HG03342 (cell line): ENCODE measurements at regions not wholly inside any gene's neighbourhood (a gene's known extent, or its start where the extent isn't known, plus 50 kb on each side); places are given as distances from the start of the nearest gene placed in this dataset.

Experiments used
- ATAC-seq: cut with Tn5 transposase; IDR thresholded peaks from one replicate; pipeline ENCODE4 v1.9.1; 2021; ENCODE audit warnings: mild to moderate bottlenecking, moderate library complexity; ENCODE audit not compliant: unreplicated experiment

GRCh38 chr4:34566091-34566490, 1678.2 kb downstream of the ARAP2 start:
- no peak for ATAC-seq

- no peak for ATAC-seq
Measured at GRCh38 chr4:34572026-34572425, 1672.3 kb downstream of the ARAP2 start.

GRCh38 chr4:34615315-34615714, 1629.0 kb downstream of the ARAP2 start:
- ATAC-seq = no peak

GRCh38 chr4:34619531-34620162, 1624.7 kb downstream of the ARAP2 start:
- ATAC-seq = no peak

- ATAC-seq = no peak
Measured at GRCh38 chr4:34628471-34628870, 1615.8 kb downstream of the ARAP2 start.

DNA sequence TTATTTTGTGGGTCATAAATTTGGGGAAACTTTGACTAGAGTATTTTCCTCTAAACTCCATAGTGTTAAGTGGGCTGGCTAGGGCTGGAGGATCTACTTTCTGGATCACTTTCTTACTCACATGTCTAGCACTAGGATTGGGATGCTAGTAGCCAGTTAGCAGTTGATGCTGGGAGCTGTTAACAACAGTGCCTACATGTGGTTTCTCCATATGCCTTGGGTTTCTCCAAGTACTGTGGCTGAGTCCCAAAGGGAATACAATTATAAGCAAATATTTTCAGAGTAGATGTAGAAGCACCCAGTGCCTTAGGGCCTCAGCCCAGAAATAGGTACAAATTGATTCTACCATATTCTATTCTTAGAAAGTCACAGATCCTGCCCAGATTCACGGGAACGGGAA, 1614.9 kb downstream of the ARAP2 start:
- no peak for ATAC-seq

DNA sequence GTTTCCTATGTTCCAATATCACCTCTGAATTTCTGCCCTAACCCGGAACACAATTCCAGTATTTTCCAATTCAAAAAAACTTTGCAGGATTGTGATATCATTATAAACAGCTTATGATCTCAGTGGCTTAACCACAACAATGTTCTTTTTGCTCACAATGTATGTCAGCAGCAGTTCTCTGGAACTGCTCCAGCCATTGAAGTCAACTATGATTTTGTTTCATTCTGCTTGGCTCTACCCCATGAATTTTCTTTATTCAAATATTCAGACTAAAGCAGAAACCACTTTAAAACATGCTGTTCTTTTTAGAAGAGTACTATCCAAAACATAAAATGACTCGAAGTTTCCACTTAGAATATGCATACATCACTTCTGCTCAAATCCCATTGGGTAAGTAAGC, 1611.1 kb downstream of the ARAP2 start:
- ATAC-seq = no peak

DNA sequence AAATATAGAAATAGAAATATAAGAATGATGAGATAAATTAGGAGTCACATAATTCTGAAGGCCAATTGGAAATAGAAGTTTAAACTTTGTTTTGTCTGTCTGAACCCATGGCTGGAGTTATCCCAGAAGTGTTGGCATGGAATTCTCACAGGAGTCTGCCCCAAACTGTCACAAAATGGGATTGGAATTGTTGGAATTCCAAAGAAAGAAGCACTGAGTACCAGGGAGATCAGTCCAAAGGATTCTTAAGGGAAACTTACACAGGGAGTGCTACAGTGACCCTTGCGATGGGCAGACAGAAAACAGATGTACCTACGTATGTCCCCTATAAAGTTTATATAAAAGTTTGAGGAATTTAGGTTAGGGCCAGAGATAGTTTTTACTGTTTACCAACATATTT, 1607.7 kb downstream of the ARAP2 start:
- ATAC-seq = no peak

DNA sequence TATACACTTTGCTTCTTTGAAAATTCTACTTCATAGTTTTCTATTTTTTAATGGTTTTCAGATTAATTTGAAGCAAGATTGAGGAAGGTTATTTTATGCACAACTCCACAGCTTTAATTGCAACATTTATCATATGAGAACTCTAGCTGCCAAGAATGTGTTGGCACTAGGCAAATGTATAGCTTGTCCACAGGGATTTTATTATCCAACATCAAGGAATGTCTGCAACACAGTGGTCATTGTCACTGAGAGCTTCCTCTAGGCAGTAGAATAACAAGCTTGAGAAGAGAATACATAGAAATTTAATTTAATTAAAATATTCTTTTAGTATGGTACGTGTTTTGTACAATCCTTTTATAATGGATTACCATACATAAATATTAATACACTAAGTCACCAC, 1600.8 kb downstream of the ARAP2 start:
- ATAC-seq = no peak

DNA sequence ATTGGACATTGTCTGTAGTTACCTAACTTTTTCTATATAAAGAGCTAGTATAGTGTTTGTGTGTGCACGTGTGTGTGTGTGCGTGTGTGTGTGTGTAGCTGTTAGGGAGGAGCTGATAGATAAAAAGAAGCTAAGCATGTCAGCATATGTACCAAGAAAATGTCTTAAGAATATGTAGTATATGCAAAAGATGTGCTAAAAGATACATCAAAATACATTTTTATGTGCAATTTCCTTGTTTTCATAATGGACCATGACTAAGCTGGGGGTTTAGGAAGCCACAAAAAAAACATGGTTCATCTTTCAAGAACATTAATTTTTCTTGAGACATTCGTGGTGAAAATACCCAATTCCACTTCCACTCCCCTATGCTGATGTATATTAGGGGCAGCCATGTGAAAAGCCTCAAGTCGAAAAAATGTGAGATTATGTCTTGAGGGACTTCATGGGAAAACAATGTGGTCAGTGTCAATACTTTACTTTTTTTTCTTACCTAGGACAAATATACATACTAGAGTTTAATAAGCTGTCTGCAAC, 1599.7 kb downstream of the ARAP2 start:
- no peak for ATAC-seq

- ATAC-seq = no peak
Measured at GRCh38 chr4:34649716-34650115, 1594.6 kb downstream of the ARAP2 start.

DNA sequence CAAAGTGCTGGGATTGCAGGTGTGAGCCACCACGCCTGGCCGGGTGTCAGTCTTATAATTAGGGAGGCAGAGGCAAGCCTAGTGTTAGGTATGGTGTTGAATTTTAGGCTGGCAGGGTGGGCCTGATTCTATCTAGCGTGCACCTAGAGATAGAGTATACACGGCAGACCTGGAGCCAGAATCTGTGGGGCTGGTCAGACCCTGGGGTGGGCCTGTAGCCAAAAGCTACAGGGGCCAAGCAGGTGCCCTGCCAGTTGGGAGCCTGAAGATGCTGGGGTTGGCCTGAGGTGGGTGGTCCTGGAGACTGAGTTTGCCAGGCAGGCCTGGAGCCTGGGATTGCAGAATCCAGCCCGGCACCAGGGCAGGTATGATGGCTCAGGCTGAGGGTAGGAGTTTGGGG, 1580.3 kb downstream of the ARAP2 start:
- no peak for ATAC-seq

DNA sequence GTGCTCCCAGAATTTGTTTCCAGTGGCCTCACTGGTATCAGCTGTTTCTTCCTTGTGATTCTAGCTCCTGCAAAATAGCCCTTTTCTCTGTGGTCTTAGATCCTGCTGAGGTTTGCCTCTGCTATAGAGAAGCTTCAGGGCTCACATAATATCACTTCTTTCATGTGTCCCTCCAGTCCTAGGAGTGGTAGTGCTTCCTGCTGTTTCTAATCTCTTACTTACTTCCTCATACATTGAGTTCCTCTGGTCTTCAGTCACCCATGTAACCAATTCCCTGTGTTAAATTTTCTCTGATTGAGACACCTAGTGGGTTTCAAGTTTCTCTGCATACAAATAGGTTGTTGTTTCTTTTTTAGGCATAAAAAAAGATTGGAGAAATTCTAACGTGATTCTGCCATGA, 1567.9 kb downstream of the ARAP2 start:
- ATAC-seq = no peak

DNA sequence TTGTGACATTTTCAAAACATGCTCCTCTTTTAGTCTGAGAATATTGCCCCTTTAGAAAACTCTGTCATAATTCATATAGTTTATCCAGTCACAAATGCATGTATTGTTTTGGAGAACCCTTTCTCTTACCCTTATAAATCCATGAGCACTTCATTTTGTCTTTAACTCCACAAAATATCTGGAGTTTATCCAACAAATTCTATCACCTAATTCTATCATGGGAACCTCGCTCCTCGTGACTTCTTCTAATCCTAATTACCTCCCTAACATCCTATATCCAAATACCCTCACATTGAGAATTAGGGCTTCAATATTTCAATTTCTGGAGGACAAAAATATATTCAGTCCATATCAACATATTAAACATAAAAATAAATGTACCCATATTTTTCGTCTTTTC, 1565.9 kb downstream of the ARAP2 start:
- ATAC-seq = no peak

DNA sequence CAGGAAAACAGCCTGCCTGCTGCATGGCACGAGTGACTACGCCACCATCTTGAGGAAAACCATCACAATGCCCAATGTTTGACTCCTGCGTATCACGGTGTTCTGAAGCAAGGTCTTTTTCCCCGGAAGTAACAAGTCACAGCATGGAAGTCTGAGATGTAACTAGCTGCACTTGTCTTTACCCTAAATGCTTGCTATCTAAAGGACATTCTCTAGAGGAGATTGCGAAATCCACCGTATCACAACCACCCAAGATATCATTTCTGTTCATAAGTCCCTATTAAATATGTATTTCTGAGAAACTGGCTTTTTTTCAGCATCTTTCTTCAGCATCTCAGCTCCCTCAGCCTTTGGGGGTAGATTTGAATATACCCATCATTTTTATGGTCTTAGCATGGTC, 1565.1 kb downstream of the ARAP2 start:
- no peak for ATAC-seq

DNA sequence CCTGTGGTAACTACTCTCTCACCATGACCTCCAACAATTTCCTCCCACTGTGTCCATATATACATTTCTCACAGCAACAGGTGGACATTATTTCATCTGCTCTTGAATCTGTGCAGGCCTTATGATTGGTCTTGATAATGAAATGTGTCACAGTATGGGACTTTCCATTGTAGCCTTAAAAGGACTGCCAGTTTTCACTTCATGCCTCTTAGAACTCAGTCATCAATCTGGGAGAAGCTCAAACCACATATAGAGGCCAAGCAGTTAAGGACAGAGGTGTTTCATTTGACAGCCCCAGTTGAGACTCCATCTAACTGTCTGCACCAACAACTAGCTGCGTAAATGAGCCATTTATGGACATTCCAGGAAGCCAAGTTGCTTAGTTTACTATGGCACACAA, 1534.8 kb downstream of the ARAP2 start:
- no peak for ATAC-seq

DNA sequence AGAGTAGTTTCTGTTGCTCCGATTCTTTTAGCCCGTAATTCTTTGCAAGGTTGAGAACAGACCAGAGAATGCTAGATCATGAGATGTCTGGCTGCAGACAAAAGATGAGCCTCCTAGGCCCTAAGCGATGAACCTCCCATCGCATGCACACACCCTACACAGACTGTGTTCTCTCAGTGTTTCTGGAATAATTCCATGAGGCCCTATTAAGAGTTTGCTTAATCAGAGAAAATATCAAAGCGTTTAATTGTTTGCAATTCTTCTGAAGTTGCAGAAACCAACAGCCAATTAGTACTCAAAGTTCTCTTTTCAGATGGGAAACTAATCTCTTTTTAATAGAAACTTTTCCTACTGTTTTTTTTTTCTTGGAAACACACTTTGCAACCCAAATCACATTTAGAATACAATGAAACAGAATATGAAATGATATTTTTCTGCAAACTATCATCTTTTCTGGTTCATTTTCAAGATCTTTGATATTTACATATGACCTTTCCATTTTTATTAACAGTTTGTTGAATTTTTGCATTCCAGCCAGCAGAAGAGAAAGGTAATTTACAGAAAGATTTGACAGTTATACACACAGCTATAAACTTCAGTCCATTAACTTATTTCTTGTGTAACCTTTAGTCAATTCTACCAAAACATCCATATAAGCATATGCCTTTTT, 1525.6 kb downstream of the ARAP2 start:
- no peak for ATAC-seq

DNA sequence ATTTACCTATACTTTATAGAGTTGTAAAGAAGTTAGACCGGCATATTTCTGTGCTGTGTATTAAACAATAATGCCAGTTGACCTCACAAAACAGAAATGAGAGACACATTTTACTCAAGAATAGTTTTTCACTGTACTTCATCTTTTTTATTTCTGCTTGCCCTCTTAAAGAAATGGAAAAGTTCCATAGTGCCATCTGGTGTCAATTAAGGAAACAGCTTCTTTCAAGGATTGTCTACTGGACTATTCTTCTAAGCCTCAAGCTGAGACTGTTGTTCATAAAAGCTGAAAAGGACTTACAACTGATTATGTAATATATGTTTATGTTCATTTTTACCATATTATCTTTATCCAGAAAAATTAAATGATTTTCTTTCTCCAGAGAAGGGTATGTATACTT, 1523.7 kb downstream of the ARAP2 start:
- ATAC-seq = no peak

DNA sequence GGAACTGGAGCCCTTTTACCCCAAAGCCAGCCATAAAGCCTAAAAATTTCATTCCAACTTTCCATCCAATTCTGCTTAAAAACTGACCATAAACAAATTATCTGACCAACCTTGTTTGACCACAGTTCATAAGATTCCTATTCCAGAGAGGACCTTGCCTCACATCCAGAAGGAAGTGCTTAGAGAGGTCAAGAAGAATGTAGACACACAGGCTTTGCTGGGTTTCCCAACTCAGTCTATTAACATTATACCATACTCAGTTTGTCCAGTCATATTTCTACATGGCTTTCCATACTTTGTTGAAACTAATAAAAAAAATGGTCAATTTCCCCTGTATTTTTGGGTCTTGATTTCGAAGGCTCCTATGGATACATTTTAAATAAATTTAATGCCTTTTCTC, 1522.5 kb downstream of the ARAP2 start:
- ATAC-seq = no peak

GRCh38 chr4:34723605-34724004, 1520.7 kb downstream of the ARAP2 start:
- no peak for ATAC-seq

GRCh38 chr4:34724491-34724890, 1519.8 kb downstream of the ARAP2 start:
- ATAC-seq = no peak

GRCh38 chr4:34731070-34731469, 1513.2 kb downstream of the ARAP2 start:
- no peak for ATAC-seq
